ENCODE measurements at regions not wholly inside any gene's neighbourhood (a gene's known extent, or its start where the extent isn't known, plus 50 kb on each side); places are given as distances from the start of the nearest gene placed in this dataset.
"Not testable (repeated sequence)": the region's sequence is repeated elsewhere in the genome, so short reads cannot be mapped to it uniquely, and the experiment has no call there.

- Mint-ChIP-seq H3K27ac (no peak overlapping the region), H3K36me3 (ENCODE audit: low read depth) (no peaks in the 10 kb centered on the region), H3K4me3 (no peak overlapping the region), H3K4me1 (no peaks in the 10 kb centered on the region), H3K27me3 (ENCODE audit: low read depth, poor library complexity) (no peaks in the 10 kb centered on the region), H3K9me3 (no peaks in the 10 kb centered on the region)
- TF ChIP-seq CTCF (IDR thresholded peaks at IDR 0.05) = no peak
- DNase-seq = no peak
Measured at GRCh38 chr1:106380772-106381171, 675.7 kb upstream of the PRMT6 start.

DNA sequence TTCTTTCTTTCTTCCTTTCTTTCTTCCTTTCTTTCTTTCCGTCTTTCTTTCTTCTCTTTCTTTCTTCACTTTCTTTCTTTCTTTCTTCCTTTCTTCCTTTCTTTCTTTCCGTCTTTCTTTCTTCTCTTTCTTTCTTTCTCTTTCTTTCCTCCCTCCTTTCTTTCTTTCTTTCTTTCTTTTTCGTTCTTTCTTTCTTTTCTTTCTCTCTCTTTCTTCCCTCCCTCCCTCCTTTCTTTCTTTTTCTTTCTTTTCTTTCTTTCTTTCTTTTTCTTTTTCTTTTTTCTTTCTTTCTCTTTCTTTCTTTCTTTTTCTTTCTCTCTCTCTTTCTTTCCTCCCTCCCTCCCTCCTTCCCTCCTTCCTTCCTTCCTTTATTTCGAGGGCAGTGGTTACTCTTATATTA, 667.3 kb upstream of the PRMT6 start:
- not testable (repeated sequence) for H3K36me3 Mint-ChIP-seq (ENCODE audit: low read depth); H3K9me3 Mint-ChIP-seq; H3K27ac Mint-ChIP-seq; DNase-seq; H3K27me3 Mint-ChIP-seq (ENCODE audit: low read depth, poor library complexity); H3K4me3 Mint-ChIP-seq; H3K4me1 Mint-ChIP-seq

GRCh38 chr1:106393046-106393445, 663.4 kb upstream of the PRMT6 start:
- DNase-seq = no peak
- no peak overlapping the region for H3K27ac Mint-ChIP-seq
- H3K4me3 Mint-ChIP-seq = no peak overlapping the region
- no peaks in the 10 kb centered on the region for H3K27me3 Mint-ChIP-seq (ENCODE audit: low read depth, poor library complexity)
- TF ChIP-seq CTCF (IDR thresholded peaks at IDR 0.05) = no peak
- no peaks in the 10 kb centered on the region for H3K9me3 Mint-ChIP-seq
- H3K4me1 Mint-ChIP-seq = no peaks in the 10 kb centered on the region
- H3K36me3 Mint-ChIP-seq (ENCODE audit: low read depth) = no peaks in the 10 kb centered on the region

DNA sequence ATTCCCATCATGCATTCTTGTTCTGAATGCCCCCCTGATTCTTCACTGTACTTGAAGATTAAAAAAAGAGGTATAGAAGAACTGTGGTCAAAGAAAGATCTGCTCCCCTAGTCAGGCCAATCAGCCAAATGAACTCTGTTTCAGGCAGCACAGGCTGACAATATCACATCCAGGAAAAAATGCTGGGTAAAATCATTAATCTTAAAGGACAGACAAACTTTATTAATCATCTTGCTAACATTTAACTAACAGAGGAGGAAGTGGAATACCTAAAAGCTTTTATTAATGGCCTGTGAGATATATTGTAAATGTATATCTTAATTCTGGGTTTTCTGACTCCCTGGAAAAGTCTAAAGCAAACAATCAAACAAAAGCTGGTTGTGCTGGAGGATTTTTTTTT, 660.5 kb upstream of the PRMT6 start:
- Mint-ChIP-seq H3K9me3 (no peaks in the 10 kb centered on the region), H3K4me3 (no peak overlapping the region), H3K27me3 (ENCODE audit: low read depth, poor library complexity) (no peaks in the 10 kb centered on the region), H3K4me1 (no peaks in the 10 kb centered on the region), H3K27ac (no peak overlapping the region), H3K36me3 (ENCODE audit: low read depth) (no peaks in the 10 kb centered on the region)
- no peak for TF ChIP-seq CTCF (IDR thresholded peaks at IDR 0.05)
- no peak for DNase-seq

- no peak for TF ChIP-seq CTCF (IDR thresholded peaks at IDR 0.05)
- Mint-ChIP-seq H3K4me3 (no peak overlapping the region), H3K27me3 (ENCODE audit: low read depth, poor library complexity) (no peaks in the 10 kb centered on the region), H3K4me1 (no peaks in the 10 kb centered on the region), H3K27ac (no peak overlapping the region), H3K36me3 (ENCODE audit: low read depth) (no peaks in the 10 kb centered on the region), H3K9me3 (no peaks in the 10 kb centered on the region)
- no peak for DNase-seq
Measured at GRCh38 chr1:106398391-106398790, 658.1 kb upstream of the PRMT6 start.

DNA sequence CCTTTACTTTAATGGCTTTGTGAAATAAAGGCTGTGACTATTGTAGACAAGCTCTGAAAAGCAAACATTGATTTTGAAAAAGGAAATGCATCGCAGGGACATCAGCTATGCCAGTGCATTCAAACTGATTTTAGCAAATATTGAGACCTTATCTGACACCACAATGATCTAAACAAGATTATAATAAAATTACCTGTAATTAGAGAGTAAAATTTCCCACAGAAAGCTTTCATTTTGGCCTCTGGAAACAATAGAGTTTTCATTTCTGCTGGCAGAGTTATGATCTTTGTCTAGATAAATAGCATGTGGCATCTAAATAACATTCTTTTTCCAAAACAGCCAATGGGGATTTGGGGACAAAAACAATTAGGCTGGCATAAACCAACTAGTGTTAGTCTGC, 650.4 kb upstream of the PRMT6 start:
- Mint-ChIP-seq H3K9me3 (no peaks in the 10 kb centered on the region), H3K27me3 (ENCODE audit: low read depth, poor library complexity) (peaks cover 8% of the 10 kb centered on the region)
- TF ChIP-seq CTCF (IDR thresholded peaks at IDR 0.05) = no peak

DNA sequence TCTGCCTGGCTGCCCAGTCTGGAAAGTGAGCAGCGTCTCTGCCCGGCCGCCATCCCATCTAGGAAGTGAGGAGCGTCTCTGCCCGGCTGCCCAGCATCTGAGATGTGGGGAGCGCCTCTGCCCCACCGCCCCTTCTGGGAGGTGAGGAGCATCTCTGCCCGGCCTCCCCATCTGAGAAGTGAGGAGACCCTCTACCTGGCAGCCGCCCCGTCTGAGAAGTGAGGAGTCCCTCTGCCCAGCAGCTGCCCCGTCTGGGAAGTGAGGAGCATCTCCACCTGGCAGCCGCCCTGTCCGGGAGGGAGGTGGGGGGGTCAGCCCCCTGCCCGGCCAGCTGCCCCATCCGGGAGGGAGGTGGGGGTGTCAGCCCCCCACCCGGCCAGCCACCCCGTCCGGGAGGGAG, 644.2 kb upstream of the PRMT6 start:
- not testable (repeated sequence) for H3K4me1 Mint-ChIP-seq; DNase-seq; H3K4me3 Mint-ChIP-seq; H3K9me3 Mint-ChIP-seq; H3K27ac Mint-ChIP-seq; H3K27me3 Mint-ChIP-seq (ENCODE audit: low read depth, poor library complexity); H3K36me3 Mint-ChIP-seq (ENCODE audit: low read depth)

More for the DNA sequence above, 650.4 kb upstream of the PRMT6 start:
- H3K4me3 Mint-ChIP-seq = no peak overlapping the region
- no peaks in the 10 kb centered on the region for H3K4me1 Mint-ChIP-seq
- no peak overlapping the region for H3K27ac Mint-ChIP-seq
- no peaks in the 10 kb centered on the region for H3K36me3 Mint-ChIP-seq (ENCODE audit: low read depth)
- DNase-seq = no peak

All from nephron progenitor cell (in vitro differentiated cells).